HepG2 (cell line): ENCODE measurements at regions not wholly inside any gene's neighbourhood (a gene's known extent, or its start where the extent isn't known, plus 50 kb on each side); places are given as distances from the start of the nearest gene placed in this dataset.

Source experiments
- GATAD1 ChIP-seq: IDR thresholded peaks from 2 replicates; pipeline ENCODE4 v1.6.1; 2016; ENCODE audit warnings: missing genetic modification reagents, missing compliant biosample characterization
- KDM1A ChIP-seq: IDR thresholded peaks from 2 replicates; pipeline ENCODE4 v1.6.1; 2016; ENCODE audit warnings: missing compliant biosample characterization
- POLR2A ChIP-seq, 2 experiments: IDR thresholded peaks; 2 replicates each; pipeline ENCODE4 v1.6.1; 2011; ENCODE audit warnings: low read depth in 2 of 2, low read length in 2 of 2, mild to moderate bottlenecking in 1 of 2, moderate library complexity in 1 of 2; ENCODE audit not compliant: insufficient read depth in 1 of 2
- SMYD3 ChIP-seq: sonication (generic); formaldehyde crosslinking; IDR thresholded peaks from 2 replicates; pipeline ENCODE4 v1.8.1; 2023; ENCODE audit warnings: mild to moderate bottlenecking, missing genetic modification reagents
- ZNF205 ChIP-seq: IDR thresholded peaks from 2 replicates; pipeline ENCODE4 v1.6.1; 2018; ENCODE audit warnings: missing biosample characterization, missing genetic modification reagents
- ZNF891 ChIP-seq: sonication (generic); formaldehyde crosslinking; IDR thresholded peaks from 2 replicates; pipeline ENCODE4 v1.5.0; 2020; ENCODE audit warnings: mild to moderate bottlenecking, missing genetic modification reagents
- TF ChIP-seq, protein P1 (sequence below): sonication (generic); formaldehyde crosslinking; IDR thresholded peaks from 2 replicates; pipeline ENCODE4 v1.5.0; 2020; ENCODE audit warnings: mild to moderate bottlenecking, missing genetic modification reagents
- TF ChIP-seq, protein P2 (sequence below): sonication (generic); formaldehyde crosslinking; IDR thresholded peaks from 2 replicates; pipeline ENCODE4 v1.4.0; 2020; ENCODE audit warnings: missing genetic modification reagents, mild to moderate bottlenecking, borderline replicate concordance
- TF ChIP-seq, protein P3 (sequence below): sonication (generic); formaldehyde crosslinking; IDR thresholded peaks from 2 replicates; pipeline ENCODE4 v1.4.0; 2020; ENCODE audit warnings: missing genetic modification reagents, low read depth, mild to moderate bottlenecking, borderline replicate concordance
- TF ChIP-seq, protein P4 (sequence below): sonication (generic); formaldehyde crosslinking; IDR thresholded peaks from one replicate; pipeline ENCODE4 v1.5.1; 2020; ENCODE audit warnings: mild to moderate bottlenecking, missing genetic modification reagents; ENCODE audit errors: not compliant biosample characterization
- TF ChIP-seq, protein P5 (sequence below): sonication (generic); formaldehyde crosslinking; IDR thresholded peaks from 2 replicates; pipeline ENCODE4 v1.5.0; 2020; ENCODE audit warnings: mild to moderate bottlenecking, missing genetic modification reagents

DNA sequence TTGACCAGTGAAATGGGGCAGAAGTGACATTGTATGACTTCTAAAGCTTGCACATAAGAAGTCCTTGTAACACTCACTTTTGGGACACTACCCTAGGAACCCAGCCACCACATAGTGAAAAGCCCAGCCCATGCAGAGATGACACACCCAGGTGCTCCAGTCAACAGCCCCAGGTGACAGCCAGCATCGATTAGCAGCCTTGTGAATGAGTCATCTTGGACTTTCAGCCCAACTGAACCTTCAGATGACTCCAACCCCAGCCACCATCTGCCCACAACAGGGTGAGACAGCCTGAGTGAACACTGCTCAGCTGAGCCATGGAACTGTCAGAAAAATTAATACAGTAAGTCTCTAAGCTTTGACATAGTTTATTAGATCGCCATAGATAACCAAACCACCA lies 458.6 kb downstream of the ZSWIM6 start (continued):
- TF ChIP-seq, protein P1, sequence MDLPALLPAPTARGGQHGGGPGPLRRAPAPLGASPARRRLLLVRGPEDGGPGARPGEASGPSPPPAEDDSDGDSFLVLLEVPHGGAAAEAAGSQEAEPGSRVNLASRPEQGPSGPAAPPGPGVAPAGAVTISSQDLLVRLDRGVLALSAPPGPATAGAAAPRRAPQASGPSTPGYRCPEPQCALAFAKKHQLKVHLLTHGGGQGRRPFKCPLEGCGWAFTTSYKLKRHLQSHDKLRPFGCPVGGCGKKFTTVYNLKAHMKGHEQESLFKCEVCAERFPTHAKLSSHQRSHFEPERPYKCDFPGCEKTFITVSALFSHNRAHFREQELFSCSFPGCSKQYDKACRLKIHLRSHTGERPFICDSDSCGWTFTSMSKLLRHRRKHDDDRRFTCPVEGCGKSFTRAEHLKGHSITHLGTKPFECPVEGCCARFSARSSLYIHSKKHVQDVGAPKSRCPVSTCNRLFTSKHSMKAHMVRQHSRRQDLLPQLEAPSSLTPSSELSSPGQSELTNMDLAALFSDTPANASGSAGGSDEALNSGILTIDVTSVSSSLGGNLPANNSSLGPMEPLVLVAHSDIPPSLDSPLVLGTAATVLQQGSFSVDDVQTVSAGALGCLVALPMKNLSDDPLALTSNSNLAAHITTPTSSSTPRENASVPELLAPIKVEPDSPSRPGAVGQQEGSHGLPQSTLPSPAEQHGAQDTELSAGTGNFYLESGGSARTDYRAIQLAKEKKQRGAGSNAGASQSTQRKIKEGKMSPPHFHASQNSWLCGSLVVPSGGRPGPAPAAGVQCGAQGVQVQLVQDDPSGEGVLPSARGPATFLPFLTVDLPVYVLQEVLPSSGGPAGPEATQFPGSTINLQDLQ (CRISPR knock-in tag), result no peak
- TF ChIP-seq, protein P2, sequence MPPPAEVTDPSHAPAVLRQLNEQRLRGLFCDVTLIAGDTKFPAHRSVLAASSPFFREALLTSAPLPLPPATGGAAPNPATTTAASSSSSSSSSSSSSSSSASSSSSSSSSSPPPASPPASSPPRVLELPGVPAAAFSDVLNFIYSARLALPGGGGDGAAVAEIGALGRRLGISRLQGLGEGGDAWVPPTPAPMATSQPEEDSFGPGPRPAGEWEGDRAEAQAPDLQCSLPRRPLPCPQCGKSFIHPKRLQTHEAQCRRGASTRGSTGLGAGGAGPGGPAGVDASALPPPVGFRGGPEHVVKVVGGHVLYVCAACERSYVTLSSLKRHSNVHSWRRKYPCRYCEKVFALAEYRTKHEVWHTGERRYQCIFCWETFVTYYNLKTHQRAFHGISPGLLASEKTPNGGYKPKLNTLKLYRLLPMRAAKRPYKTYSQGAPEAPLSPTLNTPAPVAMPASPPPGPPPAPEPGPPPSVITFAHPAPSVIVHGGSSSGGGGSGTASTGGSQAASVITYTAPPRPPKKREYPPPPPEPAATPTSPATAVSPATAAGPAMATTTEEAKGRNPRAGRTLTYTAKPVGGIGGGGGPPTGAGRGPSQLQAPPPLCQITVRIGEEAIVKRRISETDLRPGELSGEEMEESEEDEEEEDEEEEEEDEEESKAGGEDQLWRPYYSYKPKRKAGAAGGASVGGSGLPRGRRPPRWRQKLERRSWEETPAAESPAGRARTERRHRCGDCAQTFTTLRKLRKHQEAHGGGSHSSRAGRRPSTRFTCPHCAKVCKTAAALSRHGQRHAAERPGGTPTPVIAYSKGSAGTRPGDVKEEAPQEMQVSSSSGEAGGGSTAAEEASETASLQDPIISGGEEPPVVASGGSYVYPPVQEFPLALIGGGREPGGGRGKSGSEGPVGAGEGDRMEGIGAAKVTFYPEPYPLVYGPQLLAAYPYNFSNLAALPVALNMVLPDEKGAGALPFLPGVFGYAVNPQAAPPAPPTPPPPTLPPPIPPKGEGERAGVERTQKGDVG (CRISPR knock-in tag), result no peak
- TF ChIP-seq, protein P3, sequence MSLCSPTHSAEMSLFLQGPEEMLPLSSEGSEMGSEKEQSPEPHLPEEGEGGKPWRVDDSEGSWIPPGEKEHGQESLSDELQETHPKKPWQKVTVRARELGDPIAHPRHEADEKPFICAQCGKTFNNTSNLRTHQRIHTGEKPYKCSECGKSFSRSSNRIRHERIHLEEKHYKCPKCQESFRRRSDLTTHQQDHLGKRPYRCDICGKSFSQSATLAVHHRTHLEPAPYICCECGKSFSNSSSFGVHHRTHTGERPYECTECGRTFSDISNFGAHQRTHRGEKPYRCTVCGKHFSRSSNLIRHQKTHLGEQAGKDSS (CRISPR knock-in tag), result 0 out of 2 replicates have a peak, but pooled peaks have one; percentile 64
- 0 out of 2 replicates have a peak, but pooled peaks have one; percentile 24 for TF ChIP-seq GATAD1 (CRISPR knock-in tag)
- TF ChIP-seq POLR2A (IDR thresholded peaks at IDR 0.05; ENCODE audit: insufficient read depth in 1 of 2, low read depth in 2 of 2, low read length in 2 of 2), result no peak
- no peak for TF ChIP-seq KDM1A (CRISPR knock-in tag)
- TF ChIP-seq ZNF205 (CRISPR knock-in tag), result no peak
- TF ChIP-seq, protein P4, sequence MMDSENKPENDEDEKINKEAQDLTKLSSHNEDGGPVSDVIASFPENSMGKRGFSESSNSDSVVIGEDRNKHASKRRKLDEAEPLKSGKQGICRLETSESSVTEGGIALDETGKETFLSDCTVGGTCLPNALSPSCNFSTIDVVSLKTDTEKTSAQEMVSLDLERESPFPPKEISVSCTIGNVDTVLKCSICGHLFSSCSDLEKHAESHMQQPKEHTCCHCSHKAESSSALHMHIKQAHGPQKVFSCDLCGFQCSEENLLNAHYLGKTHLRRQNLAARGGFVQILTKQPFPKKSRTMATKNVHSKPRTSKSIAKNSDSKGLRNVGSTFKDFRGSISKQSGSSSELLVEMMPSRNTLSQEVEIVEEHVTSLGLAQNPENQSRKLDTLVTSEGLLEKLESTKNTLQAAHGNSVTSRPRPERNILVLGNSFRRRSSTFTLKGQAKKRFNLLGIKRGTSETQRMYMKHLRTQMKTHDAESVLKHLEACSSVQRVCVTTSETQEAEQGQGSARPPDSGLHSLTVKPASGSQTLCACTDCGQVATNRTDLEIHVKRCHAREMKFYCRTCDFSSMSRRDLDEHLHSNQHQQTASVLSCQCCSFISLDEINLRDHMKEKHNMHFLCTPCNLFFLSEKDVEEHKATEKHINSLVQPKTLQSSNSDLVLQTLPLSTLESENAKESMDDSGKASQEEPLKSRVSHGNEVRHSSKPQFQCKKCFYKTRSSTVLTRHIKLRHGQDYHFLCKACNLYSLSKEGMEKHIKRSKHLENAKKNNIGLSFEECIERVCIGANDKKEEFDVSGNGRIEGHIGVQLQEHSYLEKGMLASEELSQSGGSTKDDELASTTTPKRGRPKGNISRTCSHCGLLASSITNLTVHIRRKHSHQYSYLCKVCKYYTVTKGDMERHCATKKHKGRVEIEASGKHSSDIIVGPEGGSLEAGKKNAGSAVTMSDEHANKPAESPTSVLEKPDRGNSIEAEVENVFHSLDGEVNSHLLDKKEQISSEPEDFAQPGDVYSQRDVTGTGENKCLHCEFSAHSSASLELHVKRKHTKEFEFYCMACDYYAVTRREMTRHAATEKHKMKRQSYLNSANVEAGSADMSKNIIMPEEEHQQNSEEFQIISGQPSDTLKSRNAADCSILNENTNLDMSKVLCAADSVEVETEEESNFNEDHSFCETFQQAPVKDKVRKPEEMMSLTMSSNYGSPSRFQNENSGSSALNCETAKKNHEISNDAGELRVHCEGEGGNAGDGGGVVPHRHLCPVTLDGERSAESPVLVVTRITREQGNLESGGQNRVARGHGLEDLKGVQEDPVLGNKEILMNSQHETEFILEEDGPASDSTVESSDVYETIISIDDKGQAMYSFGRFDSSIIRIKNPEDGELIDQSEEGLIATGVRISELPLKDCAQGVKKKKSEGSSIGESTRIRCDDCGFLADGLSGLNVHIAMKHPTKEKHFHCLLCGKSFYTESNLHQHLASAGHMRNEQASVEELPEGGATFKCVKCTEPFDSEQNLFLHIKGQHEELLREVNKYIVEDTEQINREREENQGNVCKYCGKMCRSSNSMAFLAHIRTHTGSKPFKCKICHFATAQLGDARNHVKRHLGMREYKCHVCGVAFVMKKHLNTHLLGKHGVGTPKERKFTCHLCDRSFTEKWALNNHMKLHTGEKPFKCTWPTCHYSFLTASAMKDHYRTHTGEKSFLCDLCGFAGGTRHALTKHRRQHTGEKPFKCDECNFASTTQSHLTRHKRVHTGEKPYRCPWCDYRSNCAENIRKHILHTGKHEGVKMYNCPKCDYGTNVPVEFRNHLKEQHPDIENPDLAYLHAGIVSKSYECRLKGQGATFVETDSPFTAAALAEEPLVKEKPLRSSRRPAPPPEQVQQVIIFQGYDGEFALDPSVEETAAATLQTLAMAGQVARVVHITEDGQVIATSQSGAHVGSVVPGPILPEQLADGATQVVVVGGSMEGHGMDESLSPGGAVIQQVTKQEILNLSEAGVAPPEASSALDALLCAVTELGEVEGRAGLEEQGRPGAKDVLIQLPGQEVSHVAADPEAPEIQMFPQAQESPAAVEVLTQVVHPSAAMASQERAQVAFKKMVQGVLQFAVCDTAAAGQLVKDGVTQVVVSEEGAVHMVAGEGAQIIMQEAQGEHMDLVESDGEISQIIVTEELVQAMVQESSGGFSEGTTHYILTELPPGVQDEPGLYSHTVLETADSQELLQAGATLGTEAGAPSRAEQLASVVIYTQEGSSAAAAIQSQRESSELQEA, result no peak
- no peak for TF ChIP-seq SMYD3 (CRISPR knock-in tag)
- TF ChIP-seq, protein P5, sequence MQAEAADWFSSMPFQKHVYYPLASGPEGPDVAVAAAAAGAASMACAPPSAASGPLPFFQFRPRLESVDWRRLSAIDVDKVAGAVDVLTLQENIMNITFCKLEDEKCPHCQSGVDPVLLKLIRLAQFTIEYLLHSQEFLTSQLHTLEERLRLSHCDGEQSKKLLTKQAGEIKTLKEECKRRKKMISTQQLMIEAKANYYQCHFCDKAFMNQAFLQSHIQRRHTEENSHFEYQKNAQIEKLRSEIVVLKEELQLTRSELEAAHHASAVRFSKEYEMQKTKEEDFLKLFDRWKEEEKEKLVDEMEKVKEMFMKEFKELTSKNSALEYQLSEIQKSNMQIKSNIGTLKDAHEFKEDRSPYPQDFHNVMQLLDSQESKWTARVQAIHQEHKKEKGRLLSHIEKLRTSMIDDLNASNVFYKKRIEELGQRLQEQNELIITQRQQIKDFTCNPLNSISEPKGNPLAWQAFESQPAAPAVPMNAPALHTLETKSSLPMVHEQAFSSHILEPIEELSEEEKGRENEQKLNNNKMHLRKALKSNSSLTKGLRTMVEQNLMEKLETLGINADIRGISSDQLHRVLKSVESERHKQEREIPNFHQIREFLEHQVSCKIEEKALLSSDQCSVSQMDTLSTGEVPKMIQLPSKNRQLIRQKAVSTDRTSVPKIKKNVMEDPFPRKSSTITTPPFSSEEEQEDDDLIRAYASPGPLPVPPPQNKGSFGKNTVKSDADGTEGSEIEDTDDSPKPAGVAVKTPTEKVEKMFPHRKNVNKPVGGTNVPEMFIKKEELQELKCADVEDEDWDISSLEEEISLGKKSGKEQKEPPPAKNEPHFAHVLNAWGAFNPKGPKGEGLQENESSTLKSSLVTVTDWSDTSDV (CRISPR knock-in tag), result no peak
- no peak for TF ChIP-seq ZNF891
